ENCODE measurements at regions not wholly inside any gene's neighbourhood (a gene's known extent, or its start where the extent isn't known, plus 50 kb on each side); places are given as distances from the start of the nearest gene placed in this dataset.

GRCh38 chr2:120634533-120634932, 101.1 kb upstream of the GLI2 start:
- Histone ChIP-seq H2AFZ (replicated peaks) (no peak overlapping the region), H3K4me1 (peaks cover 7% of the 10 kb centered on the region), H4K20me1 (ENCODE audit: low read depth) (no peaks in the 10 kb centered on the region), H3K9ac (no peak overlapping the region), H3K79me2 (ENCODE audit: low read depth) (no peaks in the 10 kb centered on the region), H3K4me3 (no peak overlapping the region), H3K27me3 (peaks cover 6% of the 10 kb centered on the region), H3K36me3 (no peaks in the 10 kb centered on the region), H3F3A (ENCODE audit: low read depth) (no peaks in the 10 kb centered on the region), H3K27ac (no peak overlapping the region), H3K4me2 (no peak overlapping the region), H3K9me3 (ENCODE audit: low read depth) (no peaks in the 10 kb centered on the region)
- no peaks in the 10 kb centered on the region for H3K9me3 Mint-ChIP-seq
- peaks cover 5% of the 10 kb centered on the region for H3K27me3 Mint-ChIP-seq (ENCODE audit: insufficient read depth, low read depth)
- DNase-seq (ENCODE audit: low spot score) = no peak
- TF ChIP-seq EZH2 (IDR thresholded peaks at IDR 0.05) = no peak
- TF ChIP-seq EZH2phosphoT487 (IDR thresholded peaks at IDR 0.05) = no peak
- TF ChIP-seq, protein P1, sequence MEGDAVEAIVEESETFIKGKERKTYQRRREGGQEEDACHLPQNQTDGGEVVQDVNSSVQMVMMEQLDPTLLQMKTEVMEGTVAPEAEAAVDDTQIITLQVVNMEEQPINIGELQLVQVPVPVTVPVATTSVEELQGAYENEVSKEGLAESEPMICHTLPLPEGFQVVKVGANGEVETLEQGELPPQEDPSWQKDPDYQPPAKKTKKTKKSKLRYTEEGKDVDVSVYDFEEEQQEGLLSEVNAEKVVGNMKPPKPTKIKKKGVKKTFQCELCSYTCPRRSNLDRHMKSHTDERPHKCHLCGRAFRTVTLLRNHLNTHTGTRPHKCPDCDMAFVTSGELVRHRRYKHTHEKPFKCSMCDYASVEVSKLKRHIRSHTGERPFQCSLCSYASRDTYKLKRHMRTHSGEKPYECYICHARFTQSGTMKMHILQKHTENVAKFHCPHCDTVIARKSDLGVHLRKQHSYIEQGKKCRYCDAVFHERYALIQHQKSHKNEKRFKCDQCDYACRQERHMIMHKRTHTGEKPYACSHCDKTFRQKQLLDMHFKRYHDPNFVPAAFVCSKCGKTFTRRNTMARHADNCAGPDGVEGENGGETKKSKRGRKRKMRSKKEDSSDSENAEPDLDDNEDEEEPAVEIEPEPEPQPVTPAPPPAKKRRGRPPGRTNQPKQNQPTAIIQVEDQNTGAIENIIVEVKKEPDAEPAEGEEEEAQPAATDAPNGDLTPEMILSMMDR (IDR thresholded peaks at IDR 0.05) = no peak
- no peaks in the 10 kb centered on the region for H3K36me3 Mint-ChIP-seq
- H3K4me1 Mint-ChIP-seq = peaks cover 2% of the 10 kb centered on the region
- H3K27ac Mint-ChIP-seq = no peak overlapping the region
- no peak overlapping the region for H3K4me3 Mint-ChIP-seq

- H3K27me3 Mint-ChIP-seq (ENCODE audit: insufficient read depth, low read depth) = peaks cover 5% of the 10 kb centered on the region
- H3K4me2 ChIP-seq = no peak overlapping the region
- no peaks in the 10 kb centered on the region for H3K79me2 ChIP-seq (ENCODE audit: low read depth)
- peaks cover 2% of the 10 kb centered on the region for H3K4me1 Mint-ChIP-seq
- H3K36me3 Mint-ChIP-seq = no peaks in the 10 kb centered on the region
- no peaks in the 10 kb centered on the region for H3K9me3 Mint-ChIP-seq
- H3K4me3 Mint-ChIP-seq = no peak overlapping the region
- no peak overlapping the region for H3K4me3 ChIP-seq
- no peak for DNase-seq (ENCODE audit: low spot score)
- H2AFZ ChIP-seq (replicated peaks) = no peak overlapping the region
- H3K9me3 ChIP-seq (ENCODE audit: low read depth) = no peaks in the 10 kb centered on the region
- H4K20me1 ChIP-seq (ENCODE audit: low read depth) = no peaks in the 10 kb centered on the region
- H3K36me3 ChIP-seq = no peaks in the 10 kb centered on the region
- H3K27ac ChIP-seq = no peak overlapping the region
- peaks cover 1% of the 10 kb centered on the region for H3K4me1 ChIP-seq
- no peak overlapping the region for H3K27ac Mint-ChIP-seq
- TF ChIP-seq EZH2phosphoT487 (IDR thresholded peaks at IDR 0.05) (no peak), EZH2 (IDR thresholded peaks at IDR 0.05) (no peak)
- TF ChIP-seq, protein P1 (IDR thresholded peaks at IDR 0.05) = no peak
- no peak overlapping the region for H3K9ac ChIP-seq
- H3F3A ChIP-seq (ENCODE audit: low read depth) = no peaks in the 10 kb centered on the region
- H3K27me3 ChIP-seq = peaks cover 6% of the 10 kb centered on the region
Observed at GRCh38 chr2:120635146-120635545, 100.5 kb upstream of the GLI2 start.

DNA sequence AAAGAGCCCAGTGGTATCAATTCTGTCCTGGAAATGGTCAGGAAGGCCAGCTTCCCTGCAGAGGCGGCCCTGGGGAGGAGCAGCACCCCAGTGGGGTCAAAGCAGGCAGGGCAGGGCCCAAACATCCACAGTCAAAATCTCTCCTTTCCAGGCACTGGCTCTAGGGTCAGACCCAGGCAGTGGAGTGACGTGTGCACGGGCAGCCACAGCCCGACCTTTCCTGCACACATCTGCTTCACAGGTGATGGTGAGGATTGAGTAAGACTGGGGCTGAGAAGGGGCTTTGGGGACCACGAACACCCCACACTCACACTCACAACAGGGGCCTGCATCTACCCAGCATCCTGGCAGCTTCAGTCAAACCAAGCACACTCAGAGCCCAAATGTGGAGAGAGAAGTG, 97.8 kb upstream of the GLI2 start:
- H3K27me3 Mint-ChIP-seq (ENCODE audit: insufficient read depth, low read depth) = peaks cover 4% of the 10 kb centered on the region

More for the DNA sequence above, 97.8 kb upstream of the GLI2 start:
- TF ChIP-seq, protein P1 (IDR thresholded peaks at IDR 0.05) = no peak
- no peak for TF ChIP-seq EZH2phosphoT487 (IDR thresholded peaks at IDR 0.05)
- no peak for TF ChIP-seq EZH2 (IDR thresholded peaks at IDR 0.05)
- Histone ChIP-seq H3K36me3 (no peaks in the 10 kb centered on the region), H3K27ac (no peak overlapping the region), H3K79me2 (ENCODE audit: low read depth) (no peaks in the 10 kb centered on the region), H3K4me2 (no peak overlapping the region), H3F3A (ENCODE audit: low read depth) (no peaks in the 10 kb centered on the region), H4K20me1 (ENCODE audit: low read depth) (no peaks in the 10 kb centered on the region), H3K9me3 (ENCODE audit: low read depth) (no peaks in the 10 kb centered on the region), H2AFZ (replicated peaks) (no peak overlapping the region), H3K4me3 (no peak overlapping the region), H3K27me3 (peaks cover 6% of the 10 kb centered on the region), H3K9ac (no peak overlapping the region), H3K4me1 (no peaks in the 10 kb centered on the region)
- no peak for DNase-seq (ENCODE audit: low spot score)
- Mint-ChIP-seq H3K4me3 (no peak overlapping the region), H3K9me3 (no peaks in the 10 kb centered on the region), H3K36me3 (no peaks in the 10 kb centered on the region), H3K4me1 (peaks cover under 1% of the 10 kb centered on the region), H3K27ac (no peak overlapping the region)
